ENCODE measurements at regions not wholly inside any gene's neighbourhood (a gene's known extent, or its start where the extent isn't known, plus 50 kb on each side); places are given as distances from the start of the nearest gene placed in this dataset.

- TF ChIP-seq, protein P1, sequence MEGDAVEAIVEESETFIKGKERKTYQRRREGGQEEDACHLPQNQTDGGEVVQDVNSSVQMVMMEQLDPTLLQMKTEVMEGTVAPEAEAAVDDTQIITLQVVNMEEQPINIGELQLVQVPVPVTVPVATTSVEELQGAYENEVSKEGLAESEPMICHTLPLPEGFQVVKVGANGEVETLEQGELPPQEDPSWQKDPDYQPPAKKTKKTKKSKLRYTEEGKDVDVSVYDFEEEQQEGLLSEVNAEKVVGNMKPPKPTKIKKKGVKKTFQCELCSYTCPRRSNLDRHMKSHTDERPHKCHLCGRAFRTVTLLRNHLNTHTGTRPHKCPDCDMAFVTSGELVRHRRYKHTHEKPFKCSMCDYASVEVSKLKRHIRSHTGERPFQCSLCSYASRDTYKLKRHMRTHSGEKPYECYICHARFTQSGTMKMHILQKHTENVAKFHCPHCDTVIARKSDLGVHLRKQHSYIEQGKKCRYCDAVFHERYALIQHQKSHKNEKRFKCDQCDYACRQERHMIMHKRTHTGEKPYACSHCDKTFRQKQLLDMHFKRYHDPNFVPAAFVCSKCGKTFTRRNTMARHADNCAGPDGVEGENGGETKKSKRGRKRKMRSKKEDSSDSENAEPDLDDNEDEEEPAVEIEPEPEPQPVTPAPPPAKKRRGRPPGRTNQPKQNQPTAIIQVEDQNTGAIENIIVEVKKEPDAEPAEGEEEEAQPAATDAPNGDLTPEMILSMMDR (IDR thresholded peaks at IDR 0.05; ENCODE audit: insufficient read depth, low read length) = no peak
- TF ChIP-seq, protein P2, sequence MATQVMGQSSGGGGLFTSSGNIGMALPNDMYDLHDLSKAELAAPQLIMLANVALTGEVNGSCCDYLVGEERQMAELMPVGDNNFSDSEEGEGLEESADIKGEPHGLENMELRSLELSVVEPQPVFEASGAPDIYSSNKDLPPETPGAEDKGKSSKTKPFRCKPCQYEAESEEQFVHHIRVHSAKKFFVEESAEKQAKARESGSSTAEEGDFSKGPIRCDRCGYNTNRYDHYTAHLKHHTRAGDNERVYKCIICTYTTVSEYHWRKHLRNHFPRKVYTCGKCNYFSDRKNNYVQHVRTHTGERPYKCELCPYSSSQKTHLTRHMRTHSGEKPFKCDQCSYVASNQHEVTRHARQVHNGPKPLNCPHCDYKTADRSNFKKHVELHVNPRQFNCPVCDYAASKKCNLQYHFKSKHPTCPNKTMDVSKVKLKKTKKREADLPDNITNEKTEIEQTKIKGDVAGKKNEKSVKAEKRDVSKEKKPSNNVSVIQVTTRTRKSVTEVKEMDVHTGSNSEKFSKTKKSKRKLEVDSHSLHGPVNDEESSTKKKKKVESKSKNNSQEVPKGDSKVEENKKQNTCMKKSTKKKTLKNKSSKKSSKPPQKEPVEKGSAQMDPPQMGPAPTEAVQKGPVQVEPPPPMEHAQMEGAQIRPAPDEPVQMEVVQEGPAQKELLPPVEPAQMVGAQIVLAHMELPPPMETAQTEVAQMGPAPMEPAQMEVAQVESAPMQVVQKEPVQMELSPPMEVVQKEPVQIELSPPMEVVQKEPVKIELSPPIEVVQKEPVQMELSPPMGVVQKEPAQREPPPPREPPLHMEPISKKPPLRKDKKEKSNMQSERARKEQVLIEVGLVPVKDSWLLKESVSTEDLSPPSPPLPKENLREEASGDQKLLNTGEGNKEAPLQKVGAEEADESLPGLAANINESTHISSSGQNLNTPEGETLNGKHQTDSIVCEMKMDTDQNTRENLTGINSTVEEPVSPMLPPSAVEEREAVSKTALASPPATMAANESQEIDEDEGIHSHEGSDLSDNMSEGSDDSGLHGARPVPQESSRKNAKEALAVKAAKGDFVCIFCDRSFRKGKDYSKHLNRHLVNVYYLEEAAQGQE (IDR thresholded peaks at IDR 0.05; ENCODE audit: insufficient replicate concordance, low read depth) = no peak
- TF ChIP-seq GABPA (IDR thresholded peaks at IDR 0.05; ENCODE audit: low read depth) (no peak), POLR2AphosphoS5 (IDR thresholded peaks at IDR 0.05; ENCODE audit: low read depth) (no peak), SPI1 (IDR thresholded peaks at IDR 0.05; ENCODE audit: borderline replicate concordance, low read depth) (no peak)
These were observed 1295.7 kb upstream of the FLRT2 start for GRCh38 chr14:84234281-84234680.
